Activated CD8-positive, alpha-beta memory T cell treated with anti-CD3 and anti-CD28 coated beads, Interleukin-2, amount 50 U/mL, for 4 hours (primary cell): ENCODE measurements at regions not wholly inside any gene's neighbourhood (a gene's known extent, or its start where the extent isn't known, plus 50 kb on each side); places are given as distances from the start of the nearest gene placed in this dataset.

ENCODE experiments used
- DNase-seq: peaks from one replicate; pipeline ENCODE4 v3.0.0-alpha.2; 2020

DNA sequence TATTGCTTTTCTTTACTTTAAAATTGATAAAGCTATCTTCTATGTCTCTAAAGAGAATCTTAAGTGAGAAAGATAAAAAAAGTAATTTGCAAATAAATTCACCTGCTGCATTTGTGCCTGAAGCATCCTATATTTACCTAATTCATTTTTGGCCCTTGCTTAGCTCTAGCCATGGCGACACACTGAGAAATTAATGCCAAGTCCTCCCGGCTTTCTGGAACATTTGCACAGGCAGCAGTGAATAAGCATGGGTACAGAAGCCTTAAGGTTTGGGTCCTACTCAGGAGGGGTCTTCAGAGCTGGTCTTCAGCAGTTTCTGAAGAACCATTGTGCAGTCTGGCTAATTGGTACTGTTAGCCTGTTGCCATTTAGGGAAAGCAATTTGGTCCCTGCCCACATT is 73.9 kb upstream of the ZEB2 start:
- no peak for DNase-seq

- no peak for DNase-seq
Observed at GRCh38 chr2:144592500-144593256, 72.8 kb upstream of the ZEB2 start.

- no peak for DNase-seq
Observed at GRCh38 chr2:144587306-144587705, 67.4 kb upstream of the ZEB2 start.

GRCh38 chr2:144586476-144586875 is 66.6 kb upstream of the ZEB2 start:
- DNase-seq, result no peak

GRCh38 chr2:144583741-144584453 is 64.0 kb upstream of the ZEB2 start:
- no peak for DNase-seq

- no peak for DNase-seq
Observed at GRCh38 chr2:144583381-144583729, 63.4 kb upstream of the ZEB2 start.

DNA sequence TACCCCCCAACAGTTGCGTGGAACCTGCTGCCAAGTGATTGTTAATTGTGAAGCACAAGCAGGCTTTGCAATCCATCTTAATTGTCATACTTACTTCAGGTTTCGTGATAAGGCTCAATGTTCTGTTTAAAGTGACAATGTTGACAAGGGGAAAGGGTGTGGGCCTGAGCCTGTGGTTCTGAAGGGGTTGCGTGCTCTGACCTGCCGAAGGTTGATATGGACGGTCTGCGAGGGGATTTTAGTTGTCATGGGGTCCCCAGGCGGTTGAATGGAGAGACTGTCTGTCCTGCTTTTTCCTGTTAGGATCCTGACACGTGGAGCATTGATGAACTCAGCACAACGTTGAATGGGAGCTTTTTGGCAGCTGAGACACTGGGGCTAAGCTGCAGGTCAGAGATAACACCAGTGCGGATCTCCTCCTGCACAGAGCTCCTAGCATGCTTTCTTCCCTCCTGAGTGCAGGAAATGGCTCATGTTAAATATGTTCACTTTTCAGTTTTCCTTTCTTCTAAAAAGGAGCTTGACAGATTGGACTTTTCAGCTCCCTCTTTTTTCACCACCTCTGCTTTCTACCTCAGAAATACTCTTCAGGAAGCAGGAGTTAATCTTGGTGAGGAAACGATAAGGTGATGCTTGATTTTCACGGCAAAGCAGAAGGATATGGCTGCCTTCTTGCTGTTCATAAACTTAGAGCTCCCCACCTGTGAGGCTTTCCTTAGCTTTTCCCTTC is 62.9 kb upstream of the ZEB2 start:
- DNase-seq, result no peak

- no peak for DNase-seq
Observed at GRCh38 chr2:144580521-144581161, 60.7 kb upstream of the ZEB2 start.

GRCh38 chr2:144579556-144579955 is 59.6 kb upstream of the ZEB2 start:
- DNase-seq, result no peak

GRCh38 chr2:144578099-144578498 is 58.2 kb upstream of the ZEB2 start:
- DNase-seq, result no peak

- no peak for DNase-seq
Observed at GRCh38 chr2:144572977-144573376, 53.1 kb upstream of the ZEB2 start.

GRCh38 chr2:144571770-144572169 is 51.9 kb upstream of the ZEB2 start:
- no peak for DNase-seq

DNA sequence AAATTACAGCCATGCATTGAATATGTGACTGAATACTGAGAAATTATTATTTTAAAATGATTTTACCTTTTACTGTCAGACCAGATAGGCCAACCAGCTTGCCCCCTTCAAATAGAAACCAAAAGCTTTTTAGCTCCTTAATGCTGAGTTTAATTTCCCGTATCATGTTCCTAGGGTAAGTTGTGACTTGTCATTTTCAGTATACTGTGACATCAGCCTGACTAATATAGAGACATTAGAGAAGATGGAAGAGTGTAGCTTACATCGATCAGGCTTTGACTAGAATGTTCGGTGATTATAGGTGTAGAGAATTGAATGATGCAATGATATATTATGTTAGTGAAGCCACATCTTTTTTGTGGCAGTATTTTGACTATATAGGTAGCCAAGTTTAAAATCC is 50.6 kb upstream of the ZEB2 start:
- DNase-seq, result no peak
